SH-SY5Y (cell line): ENCODE measurements at regions not wholly inside any gene's neighbourhood (a gene's known extent, or its start where the extent isn't known, plus 50 kb on each side); places are given as distances from the start of the nearest gene placed in this dataset.

Experiments used
- GATA2 ChIP-seq: IDR thresholded peaks from 2 replicates; pipeline ENCODE4 v1.6.1; 2011; ENCODE audit warnings: mild to moderate bottlenecking, low read depth, low read length
- GATA3 ChIP-seq: IDR thresholded peaks from 2 replicates; pipeline ENCODE4 v1.6.1; 2011; ENCODE audit warnings: low read depth, mild to moderate bottlenecking, low read length, moderate library complexity

DNA sequence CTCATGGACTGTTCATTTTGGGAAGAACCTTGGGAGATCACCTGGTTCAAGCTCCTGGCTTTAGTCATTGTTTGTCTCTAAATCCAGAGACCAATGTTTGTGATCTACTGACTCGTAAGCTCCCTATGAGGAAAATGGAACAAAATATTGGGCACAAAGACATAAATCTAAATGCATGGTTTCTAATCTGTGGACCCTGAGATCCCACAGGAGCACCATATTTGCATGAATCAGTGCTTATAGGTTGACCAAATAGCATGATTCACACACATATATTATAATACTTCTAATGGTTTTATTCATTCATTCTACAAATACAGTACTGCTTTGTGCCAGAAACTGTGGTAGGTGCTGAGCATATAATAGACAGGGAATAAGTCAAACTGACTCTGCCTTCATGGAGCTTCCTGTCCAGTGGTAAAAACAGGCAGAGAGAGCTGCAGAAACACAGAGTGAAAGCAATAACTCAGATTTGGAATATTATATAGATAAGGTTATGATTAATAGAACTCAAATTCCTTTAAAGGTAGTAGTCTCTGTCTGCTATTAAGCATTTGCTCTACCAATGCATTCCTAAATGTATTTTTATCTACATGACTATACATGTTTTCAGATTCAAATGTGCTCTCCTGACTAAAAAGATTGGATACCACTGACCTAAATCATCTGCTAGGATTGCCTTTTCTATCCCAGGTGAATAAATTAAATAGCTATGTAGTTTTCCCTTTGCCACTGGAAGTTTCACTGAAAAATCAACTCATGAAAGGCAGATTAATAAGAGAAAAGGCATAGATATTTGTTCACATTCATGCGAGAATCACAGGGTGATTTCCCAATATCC is 198.6 kb upstream of the CAMK1G start:
- TF ChIP-seq GATA2 (no peak), GATA3 (no peak)
